T-cell (primary cell): ENCODE measurements at regions not wholly inside any gene's neighbourhood (a gene's known extent, or its start where the extent isn't known, plus 50 kb on each side); places are given as distances from the start of the nearest gene placed in this dataset.

Experiments
- ATAC-seq, 4 experiments: fragments of 200-7000 bp in 3 of 4; fragments of 150-1000 bp in 1 of 4; cut with Tn5 transposase; replicated peaks in 1 of 4; 1 replicate in 3 of 4; 2 replicates in 1 of 4; pipeline ENCODE4 v1.10.0; 2021; ENCODE audit warnings: moderate library complexity in 3 of 4, mild to moderate bottlenecking in 2 of 4, moderate number of reproducible peaks in 1 of 4
- CTCF ChIA-PET, 2 donors: fragments of 300-600 bp; sonication (Branson Sonifier 250); formaldehyde crosslinking; loops; one replicate each; lab custom pipeline; 2022; ENCODE audit warnings: antibody characterized with exemption in 2 of 2; lab: Charles Lee
- POLR2A ChIA-PET, 2 donors: fragments of 300-600 bp; sonication (Branson Sonifier 250); formaldehyde crosslinking; loops; one replicate each; lab custom pipeline; 2022; ENCODE audit warnings: antibody characterized with exemption in 2 of 2; lab: Charles Lee
- DNase-seq, 35 experiments: peaks; one replicate each; pipeline versions ENCODE4 v3.0.0 to v3.0.0-alpha.2; 2013 to 2023
- H3K27ac ChIP-seq: one replicate; pipeline ENCODE4 v1.5.1; 2013; ENCODE audit warnings: low read length
- H3K27me3 ChIP-seq, 2 experiments: replicated peaks in 1 of 2; 1 replicate in 1 of 2; 2 replicates in 1 of 2; pipeline versions ENCODE4 v1.6.1 to v1.7.0; 2013; ENCODE audit warnings: low read length in 1 of 2, mixed read lengths in 1 of 2; ENCODE audit not compliant: control insufficient read depth in 2 of 2, insufficient read depth in 2 of 2; ENCODE audit errors: extremely low read depth in 1 of 2
- H3K36me3 ChIP-seq, 2 donors: 1 replicate in 1 of 2; 2 replicates in 1 of 2; pipeline versions ENCODE4 v1.6.1 to v1.7.0; 2013; ENCODE audit warnings: low read length in 1 of 2; ENCODE audit not compliant: control insufficient read depth in 2 of 2, insufficient read depth in 1 of 2; ENCODE audit errors: extremely low read depth in 1 of 2
- H3K4me1 ChIP-seq, 2 experiments: 1 replicate in 1 of 2; 2 replicates in 1 of 2; pipeline versions ENCODE4 v1.6.1 to v1.7.0; 2013; ENCODE audit warnings: low read length in 2 of 2, mixed read lengths in 1 of 2; ENCODE audit not compliant: insufficient read depth in 2 of 2, control insufficient read depth in 1 of 2; ENCODE audit errors: extremely low read depth in 1 of 2
- H3K4me3 ChIP-seq, 2 donors: 1 replicate in 1 of 2; 2 replicates in 1 of 2; pipeline versions ENCODE4 v1.5.1 to v1.7.0; 2013; ENCODE audit warnings: mild to moderate bottlenecking in 2 of 2, low read length in 1 of 2, moderate library complexity in 1 of 2; ENCODE audit not compliant: control insufficient read depth in 1 of 2; ENCODE audit errors: extremely low read depth in 1 of 2
- H3K9me3 ChIP-seq: 2 replicates; pipeline ENCODE4 v1.7.0; 2013
- H3K27ac Mint-ChIP-seq, 2 donors: one replicate each; pipeline ENCODE4 v1.8.0; 2020 to 2021; ENCODE audit warnings: mild to moderate bottlenecking in 2 of 2, mixed read lengths in 2 of 2
- H3K27me3 Mint-ChIP-seq, 2 donors: one replicate each; pipeline ENCODE4 v1.8.0; 2021 to 2022; ENCODE audit warnings: mixed read lengths in 2 of 2
- H3K36me3 Mint-ChIP-seq: one replicate; pipeline ENCODE4 v1.8.0; 2021; ENCODE audit warnings: mixed read lengths
- H3K4me1 Mint-ChIP-seq, 3 donors: one replicate each; pipeline ENCODE4 v1.8.0; 2020 to 2022; ENCODE audit warnings: mixed read lengths in 3 of 3, mild to moderate bottlenecking in 1 of 3
- H3K4me3 Mint-ChIP-seq, 3 donors: one replicate each; pipeline ENCODE4 v1.8.0; 2020 to 2022; ENCODE audit warnings: mild to moderate bottlenecking in 3 of 3, mixed read lengths in 3 of 3, moderate library complexity in 3 of 3
- H3K9me3 Mint-ChIP-seq, 3 donors: one replicate each; pipeline ENCODE4 v1.8.0; 2020 to 2022; ENCODE audit warnings: mixed read lengths in 3 of 3
- WGBS: methylation state at CpG from one replicate; pipeline ENCODE4 v1.1.5; 2013; ENCODE audit warnings: missing lambda C conversion rate; ENCODE audit not compliant: insufficient coverage; 5-methylcytosine and 5-hydroxymethylcytosine counted together

- Mint-ChIP-seq H3K36me3 (no peaks in the 10 kb centered on the region), H3K27ac (no peak overlapping the region), H3K4me1 (no peaks in the 10 kb centered on the region), H3K27me3 (no peaks in the 10 kb centered on the region), H3K9me3 (peaks cover 0 to 20% (median 17%) of the 10 kb centered on the region in 3 donors), H3K4me3 (no peak overlapping the region)
- Histone ChIP-seq H3K27ac (no peak overlapping the region), H3K36me3 (no peaks in the 10 kb centered on the region), H3K4me3 (no peak overlapping the region), H3K9me3 (no peaks in the 10 kb centered on the region), H3K4me1 (no peaks in the 10 kb centered on the region), H3K27me3 (no peaks in the 10 kb centered on the region)
- ATAC-seq: no peak
- WGBS: 93% methylated on average over 3 of the region's 5 CpGs
- ChIA-PET CTCF (no interaction called here), POLR2A (no interaction called here)
- no peak for DNase-seq
Observed at GRCh38 chr5:27473307-27474046, 435.1 kb upstream of the CDH9 start.

- no peak for ATAC-seq
- POLR2A ChIA-PET: no interaction called here
- H3K36me3 Mint-ChIP-seq: no peaks in the 10 kb centered on the region
- Histone ChIP-seq H3K36me3 (no peaks in the 10 kb centered on the region), H3K4me1 (no peaks in the 10 kb centered on the region), H3K4me3 (no peak overlapping the region), H3K9me3 (peaks cover 4% of the 10 kb centered on the region), H3K27ac (no peak overlapping the region), H3K27me3 (no peaks in the 10 kb centered on the region)
- CTCF ChIA-PET: no interaction called here
- peaks cover 0 to 22% (median 17%) of the 10 kb centered on the region in 3 donors for H3K9me3 Mint-ChIP-seq
- H3K4me3 Mint-ChIP-seq: no peak overlapping the region
- no peaks in the 10 kb centered on the region for H3K4me1 Mint-ChIP-seq
- DNase-seq: no peak
- WGBS: 90% methylated on average over 2 of the region's 4 CpGs
- H3K27me3 Mint-ChIP-seq: no peaks in the 10 kb centered on the region
- no peak overlapping the region for H3K27ac Mint-ChIP-seq
Observed at GRCh38 chr5:27472871-27473270, 434.5 kb upstream of the CDH9 start.

DNA sequence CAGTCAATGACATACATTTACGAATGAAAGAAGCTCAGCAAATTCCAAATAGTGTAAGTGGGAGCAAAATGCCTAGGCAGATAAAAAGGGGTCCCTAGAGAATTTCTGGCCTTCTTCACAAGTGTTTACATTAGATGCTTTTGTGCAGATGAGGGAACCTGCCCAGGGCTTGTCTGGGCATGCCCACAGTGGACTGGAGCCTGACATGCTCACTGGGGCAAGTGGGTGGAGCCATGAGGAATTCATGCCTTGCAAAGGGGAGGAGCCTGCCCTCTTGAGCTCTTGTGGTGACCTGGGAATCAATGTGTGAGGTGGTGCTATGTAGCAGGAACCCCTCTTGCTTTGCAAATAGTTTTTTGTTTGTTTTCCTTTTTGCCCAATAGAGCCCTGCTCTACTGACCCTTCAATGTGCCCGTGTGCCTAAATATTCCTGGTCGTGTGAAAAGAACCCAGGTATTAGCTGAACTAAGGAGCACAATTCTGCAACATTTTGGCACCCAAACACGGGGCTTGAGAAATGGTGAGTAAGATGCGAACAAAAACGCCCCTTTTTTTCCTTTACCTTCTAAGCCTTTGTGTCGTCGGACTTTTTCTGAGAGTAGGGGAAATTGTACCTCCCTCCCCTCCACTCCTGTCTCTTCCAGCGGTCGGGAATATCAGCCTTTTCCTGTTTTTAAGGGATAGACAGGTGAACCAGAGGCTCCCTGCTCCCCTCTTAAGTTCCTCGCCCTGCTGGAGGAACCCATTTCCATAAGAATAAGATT lies 433.8 kb upstream of the CDH9 start:
- H3K4me3 Mint-ChIP-seq: no peak overlapping the region

DNA sequence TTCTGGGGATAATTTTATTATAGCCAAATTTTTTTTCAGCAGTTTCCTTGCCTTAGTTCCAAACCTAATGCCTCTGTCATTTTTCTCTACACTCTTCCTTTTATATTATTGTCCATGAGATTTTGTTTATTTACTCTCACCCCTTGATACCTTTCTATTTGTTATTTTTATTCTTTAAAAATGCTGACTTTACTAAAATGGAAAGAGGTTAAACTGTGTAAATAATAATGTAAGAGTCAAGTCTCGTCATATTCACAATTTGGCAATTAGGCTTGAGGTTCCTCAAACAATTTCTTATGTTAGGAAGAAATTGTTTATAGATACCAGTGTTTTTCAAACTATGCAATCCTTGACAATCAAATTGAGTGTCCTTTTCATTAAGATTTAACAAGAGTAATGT lies 428.6 kb upstream of the CDH9 start:
- DNase-seq (no peak), ATAC-seq (no peak)
- no peaks in the 10 kb centered on the region for H3K4me1 Mint-ChIP-seq
- ChIA-PET POLR2A (no interaction called here), CTCF (no interaction called here)
- H3K27ac Mint-ChIP-seq: no peak overlapping the region
- Histone ChIP-seq H3K9me3 (peaks cover 6% of the 10 kb centered on the region), H3K27me3 (no peaks in the 10 kb centered on the region), H3K36me3 (no peaks in the 10 kb centered on the region), H3K27ac (no peak overlapping the region), H3K4me3 (no peak overlapping the region), H3K4me1 (no peaks in the 10 kb centered on the region)
- peaks cover 4 to 19% (median 9%) of the 10 kb centered on the region in 3 donors for H3K9me3 Mint-ChIP-seq
- H3K27me3 Mint-ChIP-seq: no peaks in the 10 kb centered on the region
- H3K4me3 Mint-ChIP-seq: no peak overlapping the region
- WGBS: no CpG with 5 or more reads among the region's 1 CpG
- H3K36me3 Mint-ChIP-seq: no peaks in the 10 kb centered on the region

More for the DNA sequence above, 433.8 kb upstream of the CDH9 start:
- H3K27me3 ChIP-seq: no peaks in the 10 kb centered on the region
- H3K36me3 ChIP-seq: no peaks in the 10 kb centered on the region
- DNase-seq: no peak
- no peak overlapping the region for H3K27ac Mint-ChIP-seq
- H3K4me1 ChIP-seq: no peaks in the 10 kb centered on the region
- CTCF ChIA-PET: no interaction called here
- H3K36me3 Mint-ChIP-seq: no peaks in the 10 kb centered on the region
- POLR2A ChIA-PET: no interaction called here
- no peak overlapping the region for H3K4me3 ChIP-seq
- no peak for ATAC-seq
- peaks cover 0 to 22% (median 20%) of the 10 kb centered on the region in 3 donors for H3K9me3 Mint-ChIP-seq
- no peaks in the 10 kb centered on the region for H3K27me3 Mint-ChIP-seq
- H3K27ac ChIP-seq: no peak overlapping the region
- H3K9me3 ChIP-seq: peaks cover 6% of the 10 kb centered on the region
- no peaks in the 10 kb centered on the region for H3K4me1 Mint-ChIP-seq
- WGBS: 70% methylated on average over 3 of the region's 11 CpGs

DNA sequence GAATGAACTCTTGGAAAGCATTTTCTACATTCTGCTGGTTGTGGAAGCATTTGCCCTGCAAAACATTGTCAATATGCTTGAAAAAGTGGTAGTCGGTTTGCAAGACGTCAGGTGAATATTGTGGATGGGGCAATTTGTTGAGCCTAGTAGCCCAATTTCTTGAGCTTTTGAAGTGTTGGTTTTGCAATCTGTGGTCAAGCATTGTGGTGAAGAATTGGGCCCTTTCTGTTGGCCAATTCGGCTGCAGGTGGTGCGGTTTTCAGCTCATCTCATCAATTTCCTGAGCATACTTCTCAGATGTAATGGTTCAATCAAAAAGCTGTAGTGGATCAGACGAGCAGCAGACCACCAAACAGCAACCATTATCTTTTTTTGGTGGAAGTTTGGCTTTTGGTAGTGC lies 426.8 kb upstream of the CDH9 start:
- Mint-ChIP-seq H3K4me1 (no peaks in the 10 kb centered on the region), H3K27ac (no peak overlapping the region), H3K36me3 (no peaks in the 10 kb centered on the region), H3K4me3 (no peak overlapping the region), H3K9me3 (peaks cover 4 to 27% (median 9%) of the 10 kb centered on the region in 3 donors), H3K27me3 (no peaks in the 10 kb centered on the region)
- no peaks in the 10 kb centered on the region for H3K27me3 ChIP-seq
- ChIA-PET POLR2A (no interaction called here), CTCF (interaction anchor here in 1 of 2 donors (0.5 kb wide), 1 partner anchor 45 kb away, joined by 5 read pairs; no protein-coding TSS in a partner anchor)
- H3K36me3 ChIP-seq: no peaks in the 10 kb centered on the region
- H3K4me1 ChIP-seq: no peaks in the 10 kb centered on the region
- H3K4me3 ChIP-seq: no peak overlapping the region
- 90% methylated on average over 3 of the region's 5 CpGs for WGBS
- no peak overlapping the region for H3K27ac ChIP-seq
- ATAC-seq (no peak), DNase-seq (no peak)
- peaks cover 6% of the 10 kb centered on the region for H3K9me3 ChIP-seq

DNA sequence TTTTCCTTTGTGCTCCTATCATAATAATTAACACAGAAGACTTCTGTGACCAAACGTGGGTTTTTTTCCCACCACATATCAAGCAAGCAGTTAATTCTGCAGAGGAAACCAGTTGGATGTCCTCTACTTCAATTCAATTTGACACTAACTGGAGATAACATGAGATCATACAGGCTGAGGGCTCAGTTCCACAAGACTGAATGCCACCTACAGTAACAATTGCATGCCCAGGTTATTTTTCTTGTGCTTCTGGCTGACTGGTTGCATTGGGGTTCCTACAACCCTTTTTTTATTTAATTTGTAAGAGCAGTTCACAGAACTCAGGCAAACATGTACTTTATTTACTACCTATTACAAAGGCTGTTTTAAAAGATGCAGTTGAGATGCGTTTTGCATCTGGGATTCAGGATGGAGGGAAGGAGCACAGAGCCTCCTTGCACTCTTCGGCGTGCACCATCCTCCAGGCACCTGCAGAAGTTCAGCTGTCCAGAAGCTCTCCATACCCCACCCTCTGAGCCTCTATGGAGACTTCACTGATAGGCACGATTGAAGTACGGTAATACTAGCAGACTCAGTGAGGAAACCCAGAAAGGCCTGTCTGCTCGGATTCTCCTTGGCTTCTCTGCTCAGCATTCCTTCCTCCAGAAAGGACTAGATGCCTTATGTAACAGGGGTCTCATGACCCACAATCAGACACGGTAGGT lies 425.2 kb upstream of the CDH9 start:
- H3K36me3 ChIP-seq: no peaks in the 10 kb centered on the region

More for the DNA sequence above, 425.2 kb upstream of the CDH9 start:
- Mint-ChIP-seq H3K27me3 (no peaks in the 10 kb centered on the region), H3K36me3 (no peaks in the 10 kb centered on the region), H3K9me3 (peaks cover 6 to 31% (median 9%) of the 10 kb centered on the region in 3 donors), H3K4me1 (no peaks in the 10 kb centered on the region), H3K27ac (no peak overlapping the region), H3K4me3 (no peak overlapping the region)
- POLR2A ChIA-PET: no interaction called here
- CTCF ChIA-PET: no interaction called here
- Histone ChIP-seq H3K27me3 (no peaks in the 10 kb centered on the region), H3K4me1 (no peaks in the 10 kb centered on the region), H3K4me3 (no peak overlapping the region), H3K27ac (no peak overlapping the region), H3K9me3 (peaks cover 6% of the 10 kb centered on the region)
- DNase-seq (no peak), ATAC-seq (no peak)
- WGBS: 69% methylated on average over 4 of the region's 8 CpGs
